Activated CD4-positive, CD25-positive, alpha-beta regulatory T cell treated with anti-CD3 and anti-CD28 coated beads, Interleukin-2, amount 50 U/mL, for 72 hours (primary cell): ENCODE measurements at regions not wholly inside any gene's neighbourhood (a gene's known extent, or its start where the extent isn't known, plus 50 kb on each side); places are given as distances from the start of the nearest gene placed in this dataset.

Experiments used
- DNase-seq: peaks from one replicate; pipeline ENCODE4 v3.0.0; 2021

- DNase-seq: no peak
Measured at GRCh38 chr18:37975446-37975845, 409.8 kb upstream of the CELF4 start.

- no peak for DNase-seq
Measured at GRCh38 chr18:37967261-37967660, 401.7 kb upstream of the CELF4 start.

GRCh38 chr18:37965572-37965970 is 400.0 kb upstream of the CELF4 start:
- no peak for DNase-seq

GRCh38 chr18:37964885-37965571 is 399.4 kb upstream of the CELF4 start:
- no peak for DNase-seq

GRCh38 chr18:37963837-37964236 is 398.2 kb upstream of the CELF4 start:
- DNase-seq: no peak

GRCh38 chr18:37962316-37962966 is 396.8 kb upstream of the CELF4 start:
- DNase-seq: no peak

GRCh38 chr18:37958499-37958898 is 392.9 kb upstream of the CELF4 start:
- no peak for DNase-seq

- DNase-seq: no peak
Measured at GRCh38 chr18:37956902-37957301, 391.3 kb upstream of the CELF4 start.

- no peak for DNase-seq
Measured at GRCh38 chr18:37956020-37956419, 390.4 kb upstream of the CELF4 start.

GRCh38 chr18:37955201-37955600 is 389.6 kb upstream of the CELF4 start:
- no peak for DNase-seq

GRCh38 chr18:37953876-37954275 is 388.3 kb upstream of the CELF4 start:
- no peak for DNase-seq

- no peak for DNase-seq
Measured at GRCh38 chr18:37948471-37948870, 382.9 kb upstream of the CELF4 start.

- no peak for DNase-seq
Measured at GRCh38 chr18:37946324-37946723, 380.7 kb upstream of the CELF4 start.

GRCh38 chr18:37944700-37945270 is 379.2 kb upstream of the CELF4 start:
- DNase-seq: no peak

- no peak for DNase-seq
Measured at GRCh38 chr18:37937287-37937686, 371.7 kb upstream of the CELF4 start.

GRCh38 chr18:37935086-37935485 is 369.5 kb upstream of the CELF4 start:
- DNase-seq: no peak

- no peak for DNase-seq
Measured at GRCh38 chr18:37930640-37931039, 365.0 kb upstream of the CELF4 start.

GRCh38 chr18:37922162-37922561 is 356.6 kb upstream of the CELF4 start:
- DNase-seq: no peak

GRCh38 chr18:37920865-37921264 is 355.3 kb upstream of the CELF4 start:
- DNase-seq: no peak

- no peak for DNase-seq
Measured at GRCh38 chr18:37913051-37913450, 347.5 kb upstream of the CELF4 start.

- DNase-seq: no peak
Measured at GRCh38 chr18:37902344-37902743, 336.7 kb upstream of the CELF4 start.

GRCh38 chr18:37900326-37900725 is 334.7 kb upstream of the CELF4 start:
- DNase-seq: no peak

- DNase-seq: no peak
Measured at GRCh38 chr18:37889963-37890362, 324.4 kb upstream of the CELF4 start.

GRCh38 chr18:37874721-37875120 is 309.1 kb upstream of the CELF4 start:
- DNase-seq: no peak

GRCh38 chr18:37873416-37873815 is 307.8 kb upstream of the CELF4 start:
- no peak for DNase-seq
